HAP-1 (cell line): ENCODE measurements at regions not wholly inside any gene's neighbourhood (a gene's known extent, or its start where the extent isn't known, plus 50 kb on each side); places are given as distances from the start of the nearest gene placed in this dataset.

Source experiments
- DNase-seq, 2 experiments: peaks; one replicate each; pipeline ENCODE4 v3.0.0-alpha.2; 2016 to 2020; ENCODE audit warnings: low spot score in 2 of 2
- H3K27me3 ChIP-seq: fragments of 250-450 bp; sonication (Bioruptor Pico); 2 replicates; pipeline ENCODE4 v1.5.1; 2020; ENCODE audit warnings: low read depth, mild to moderate bottlenecking, moderate library complexity
- H3K36me3 ChIP-seq: fragments of 250-450 bp; sonication (Bioruptor Pico); replicated peaks from 2 replicates; pipeline ENCODE4 v1.5.1; 2020; ENCODE audit warnings: mild to moderate bottlenecking
- H3K4me1 ChIP-seq: fragments of 250-450 bp; sonication (Bioruptor Pico); 2 replicates; pipeline ENCODE4 v1.5.1; 2020; ENCODE audit warnings: mild to moderate bottlenecking
- H3K4me3 ChIP-seq: fragments of 250-450 bp; sonication (Bioruptor Pico); 2 replicates; pipeline ENCODE4 v1.5.1; 2020; ENCODE audit warnings: mild to moderate bottlenecking, moderate library complexity
- H3K9me3 ChIP-seq: fragments of 250-450 bp; sonication (Bioruptor Pico); 2 replicates; pipeline ENCODE4 v1.5.1; 2020; ENCODE audit warnings: mild to moderate bottlenecking, moderate library complexity
- in situ Hi-C: fragments of 300-500 bp; cut with MboI; formaldehyde crosslinking; loops from 3 replicates; pipeline ENCODE4 v1.14.3; 2020; ENCODE audit warnings: low sequenced_read_pairs, inconsistent platforms, mixed read lengths

DNA sequence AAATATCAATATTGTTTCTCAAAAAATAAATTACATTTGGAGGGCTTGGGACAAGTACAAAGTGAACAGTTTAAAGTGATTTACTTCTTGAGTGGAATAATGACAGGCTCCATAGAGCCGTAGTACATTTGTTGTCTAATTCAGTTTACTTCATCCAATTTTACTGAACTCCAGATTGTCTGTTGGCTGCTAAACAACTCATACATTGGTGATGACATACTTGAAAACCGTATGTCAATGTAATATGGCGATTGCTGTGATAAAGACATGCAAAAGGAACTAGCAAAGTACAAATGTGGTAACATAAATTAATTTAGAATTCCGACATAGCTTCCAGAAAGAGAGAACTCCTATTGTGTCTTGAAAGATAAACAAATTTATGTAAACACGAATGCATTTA, 1197.5 kb upstream of the CDH18 start:
- no peaks in the 10 kb centered on the region for H3K27me3 ChIP-seq
- no peaks in the 10 kb centered on the region for H3K4me1 ChIP-seq
- no peak for DNase-seq
- H3K4me3 ChIP-seq: no peak overlapping the region
- H3K36me3 ChIP-seq: no peaks in the 10 kb centered on the region
- in situ Hi-C loops: no loop called here
- no peaks in the 10 kb centered on the region for H3K9me3 ChIP-seq

DNA sequence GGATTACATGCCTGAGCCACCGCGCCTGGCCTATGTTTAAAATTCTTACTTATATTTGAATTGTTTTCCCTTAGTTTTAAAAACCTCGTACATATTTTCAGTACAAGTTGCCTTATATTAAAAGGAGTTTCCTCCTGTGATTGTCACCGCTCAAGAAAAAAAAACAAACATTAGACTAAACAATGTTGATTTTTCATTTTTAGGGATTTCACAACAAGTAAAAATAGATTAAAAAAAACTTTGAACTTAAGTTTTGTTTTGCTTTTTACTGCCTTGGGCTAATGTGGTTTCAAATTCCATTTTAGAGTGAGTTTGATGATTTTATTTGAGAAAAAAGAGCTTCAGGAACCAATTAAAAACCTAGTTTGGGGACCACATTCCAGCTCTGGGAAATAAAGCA, 1196.6 kb upstream of the CDH18 start:
- Histone ChIP-seq H3K27me3 (no peaks in the 10 kb centered on the region), H3K36me3 (no peaks in the 10 kb centered on the region), H3K4me1 (no peaks in the 10 kb centered on the region), H3K9me3 (no peaks in the 10 kb centered on the region), H3K4me3 (no peak overlapping the region)
- in situ Hi-C loops: no loop called here
- DNase-seq: no peak

DNA sequence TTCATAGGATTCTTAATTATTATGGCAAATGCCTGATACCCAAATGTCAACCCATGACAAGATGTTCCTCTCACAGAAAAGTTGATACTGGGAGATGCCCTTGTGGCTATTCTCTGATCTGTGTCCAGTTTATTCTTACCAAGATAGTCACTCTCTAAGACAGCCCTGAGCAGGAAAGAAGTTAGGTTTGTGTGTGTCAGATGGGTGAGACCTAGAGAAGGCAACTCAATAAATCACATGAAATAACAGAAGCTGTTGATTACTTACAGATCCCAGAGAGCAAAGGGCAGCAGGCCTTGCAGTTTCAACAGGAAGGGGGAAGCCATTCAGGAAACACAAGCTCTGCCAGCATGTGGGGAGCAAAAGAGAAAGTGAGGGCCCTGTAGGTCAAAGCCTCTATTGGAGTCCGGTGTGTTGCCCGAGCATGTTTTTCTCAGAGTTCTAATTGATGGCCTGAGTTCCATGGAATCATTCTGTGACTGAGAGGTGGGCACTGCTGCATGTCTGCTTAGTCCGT, 1193.7 kb upstream of the CDH18 start:
- no peak for DNase-seq
- H3K27me3 ChIP-seq: no peaks in the 10 kb centered on the region
- no peaks in the 10 kb centered on the region for H3K9me3 ChIP-seq
- H3K36me3 ChIP-seq: no peaks in the 10 kb centered on the region
- in situ Hi-C loops: no loop called here
- no peak overlapping the region for H3K4me3 ChIP-seq
- H3K4me1 ChIP-seq: no peaks in the 10 kb centered on the region

DNA sequence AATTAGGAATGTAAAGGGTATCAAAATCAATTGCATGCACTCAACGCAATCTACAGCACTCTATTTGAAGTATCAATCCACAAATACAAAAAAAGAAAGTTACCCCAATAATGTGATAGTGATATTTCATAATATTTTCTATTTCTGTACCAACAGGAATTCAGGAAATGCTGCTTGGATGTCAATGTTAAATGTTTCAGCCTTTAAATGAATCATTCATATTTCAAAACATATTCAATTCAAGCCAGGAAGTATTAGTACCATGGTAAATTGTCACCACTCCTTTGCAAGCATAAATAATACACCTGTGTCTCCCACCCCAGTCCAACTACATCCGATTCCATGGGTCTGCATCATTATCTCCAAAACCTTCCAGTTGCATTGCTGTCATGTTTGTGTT, 1185.5 kb upstream of the CDH18 start:
- no peaks in the 10 kb centered on the region for H3K4me1 ChIP-seq
- no peaks in the 10 kb centered on the region for H3K27me3 ChIP-seq
- in situ Hi-C loops: no loop called here
- H3K4me3 ChIP-seq: no peak overlapping the region
- no peaks in the 10 kb centered on the region for H3K36me3 ChIP-seq
- H3K9me3 ChIP-seq: no peaks in the 10 kb centered on the region
- DNase-seq: no peak

DNA sequence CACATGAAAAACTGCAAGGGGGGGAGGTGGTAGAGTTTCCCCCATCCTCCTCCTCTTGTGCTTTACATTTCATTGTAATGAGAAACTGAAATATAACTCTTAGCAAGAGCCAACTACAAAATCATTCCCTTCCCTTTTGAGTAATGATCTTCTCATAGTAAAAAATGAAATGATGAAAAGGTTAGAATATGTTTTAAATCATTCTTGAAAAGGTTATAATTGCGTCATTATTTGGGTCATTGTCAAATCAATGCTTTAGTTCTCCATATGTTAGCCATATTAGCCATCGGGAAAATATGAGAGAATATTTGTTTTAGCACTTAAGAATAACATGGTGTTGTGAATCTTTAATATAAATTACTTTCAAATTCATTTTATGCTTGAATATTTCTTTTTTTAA, 1185.0 kb upstream of the CDH18 start:
- no peak overlapping the region for H3K4me3 ChIP-seq
- H3K4me1 ChIP-seq: no peaks in the 10 kb centered on the region
- H3K27me3 ChIP-seq: no peaks in the 10 kb centered on the region
- H3K36me3 ChIP-seq: no peaks in the 10 kb centered on the region
- DNase-seq: no peak
- no peaks in the 10 kb centered on the region for H3K9me3 ChIP-seq
- in situ Hi-C loops: no loop called here

DNA sequence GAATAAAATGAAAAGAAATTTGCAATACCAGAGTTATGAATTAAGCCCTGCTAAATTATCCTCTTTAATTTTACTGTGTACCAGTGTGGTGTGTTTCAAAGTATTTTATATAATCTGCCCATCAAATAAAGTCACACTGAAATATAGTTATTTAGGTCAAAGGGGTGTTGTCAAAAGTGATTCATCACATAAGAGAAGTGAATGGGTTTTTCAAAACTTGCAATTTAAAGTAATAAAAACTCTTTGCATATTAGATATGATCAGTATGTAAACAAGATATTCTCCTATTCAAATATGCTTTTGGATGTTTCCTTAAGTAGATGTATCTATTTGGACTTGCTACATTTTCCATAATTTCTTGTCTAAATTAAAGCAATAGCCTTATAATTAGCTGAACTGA, 1183.0 kb upstream of the CDH18 start:
- Histone ChIP-seq H3K36me3 (no peaks in the 10 kb centered on the region), H3K9me3 (no peaks in the 10 kb centered on the region), H3K27me3 (no peaks in the 10 kb centered on the region), H3K4me3 (no peak overlapping the region), H3K4me1 (no peaks in the 10 kb centered on the region)
- DNase-seq: no peak
- in situ Hi-C loops: no loop called here

DNA sequence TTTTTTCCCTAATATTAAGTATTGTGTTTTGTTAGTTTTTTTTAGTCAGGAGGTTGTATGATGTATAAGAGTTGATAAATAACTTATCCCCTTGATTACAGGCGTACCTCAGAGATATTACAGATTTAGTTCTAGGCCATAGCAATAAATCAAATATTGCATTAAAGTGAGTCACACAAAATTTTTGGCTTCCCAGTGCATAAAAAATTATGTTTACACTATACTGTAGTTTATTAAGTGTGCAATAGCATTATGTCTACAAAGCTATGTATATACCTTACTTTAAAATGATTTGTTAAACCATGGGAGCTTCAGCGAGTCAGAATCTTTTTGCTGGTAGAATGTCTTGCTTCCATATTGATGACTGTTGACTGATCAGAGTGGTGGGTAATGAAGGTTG, 1180.6 kb upstream of the CDH18 start:
- Histone ChIP-seq H3K4me3 (no peak overlapping the region), H3K9me3 (no peaks in the 10 kb centered on the region), H3K4me1 (no peaks in the 10 kb centered on the region), H3K27me3 (no peaks in the 10 kb centered on the region), H3K36me3 (no peaks in the 10 kb centered on the region)
- in situ Hi-C loops: no loop called here
- no peak for DNase-seq

DNA sequence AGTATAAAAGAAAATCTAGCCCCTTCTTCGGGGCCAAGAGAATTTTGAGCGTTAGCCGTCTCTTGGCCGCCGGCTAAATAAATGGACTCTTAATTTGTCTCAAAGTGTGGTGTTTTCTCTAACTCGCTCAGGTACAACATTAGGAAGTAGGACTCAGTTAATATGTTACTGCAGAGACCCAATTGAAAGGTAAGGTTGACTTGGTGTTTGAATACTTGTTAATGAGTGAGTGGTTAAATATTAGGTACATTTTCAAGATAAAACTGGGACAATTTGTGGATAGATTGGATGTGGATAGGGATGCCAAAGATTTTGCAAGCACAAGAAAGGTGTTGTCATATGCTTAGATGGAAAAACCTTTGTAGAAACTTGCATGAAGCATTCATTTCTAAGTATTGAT, 1177.3 kb upstream of the CDH18 start:
- Histone ChIP-seq H3K27me3 (no peaks in the 10 kb centered on the region), H3K36me3 (no peaks in the 10 kb centered on the region), H3K4me1 (no peaks in the 10 kb centered on the region), H3K4me3 (no peak overlapping the region), H3K9me3 (no peaks in the 10 kb centered on the region)
- DNase-seq: no peak
- in situ Hi-C loops: no loop called here

DNA sequence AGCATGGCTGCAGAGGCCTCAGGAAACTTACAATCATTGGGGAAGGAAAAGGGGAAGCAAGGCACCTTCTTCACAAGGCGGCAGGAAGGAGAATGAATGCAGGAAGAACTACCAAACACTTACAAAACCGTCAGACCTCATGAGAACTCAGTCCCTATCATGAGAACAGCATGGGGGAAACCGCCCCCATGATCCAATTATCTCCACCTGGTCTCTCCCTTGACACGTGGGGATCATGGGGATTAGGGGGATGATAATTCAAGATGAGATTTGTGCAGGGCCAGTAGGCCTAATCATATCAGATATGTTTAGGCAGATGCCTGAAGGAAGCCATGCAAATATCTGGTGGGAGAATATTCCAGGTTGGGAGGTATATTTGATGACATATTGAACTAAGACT, 1176.4 kb upstream of the CDH18 start:
- in situ Hi-C loops: no loop called here
- Histone ChIP-seq H3K9me3 (no peaks in the 10 kb centered on the region), H3K36me3 (no peaks in the 10 kb centered on the region), H3K27me3 (no peaks in the 10 kb centered on the region), H3K4me3 (no peak overlapping the region), H3K4me1 (no peaks in the 10 kb centered on the region)
- no peak for DNase-seq

DNA sequence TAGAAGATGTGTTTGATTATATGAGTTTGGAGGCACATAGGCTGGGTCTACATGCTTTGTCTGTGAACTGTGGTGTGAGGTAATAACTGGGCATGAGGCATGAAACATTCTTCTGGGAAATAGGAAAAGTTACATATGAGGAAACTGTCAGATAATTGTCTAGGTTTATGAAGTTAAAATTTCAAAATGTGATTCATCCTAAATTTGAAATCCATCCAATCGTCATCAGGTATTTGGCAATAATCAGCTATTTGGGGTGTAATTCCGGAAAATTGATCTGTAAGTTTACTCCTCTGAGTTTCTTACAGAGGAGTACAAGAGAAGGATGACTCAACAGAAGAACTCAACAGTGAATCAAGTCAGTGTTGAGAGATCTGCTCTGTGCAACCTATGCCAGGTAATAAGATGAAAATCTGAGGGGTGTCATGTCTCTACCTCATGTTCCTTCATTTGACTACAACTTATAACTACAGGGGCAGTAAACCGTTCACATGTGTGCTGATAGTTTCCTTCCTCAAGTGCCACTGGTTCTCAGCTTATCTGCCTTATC, 1171.6 kb upstream of the CDH18 start:
- Histone ChIP-seq H3K27me3 (no peaks in the 10 kb centered on the region), H3K9me3 (no peaks in the 10 kb centered on the region), H3K4me3 (no peak overlapping the region), H3K4me1 (no peaks in the 10 kb centered on the region), H3K36me3 (no peaks in the 10 kb centered on the region)
- in situ Hi-C loops: no loop called here
- no peak for DNase-seq

DNA sequence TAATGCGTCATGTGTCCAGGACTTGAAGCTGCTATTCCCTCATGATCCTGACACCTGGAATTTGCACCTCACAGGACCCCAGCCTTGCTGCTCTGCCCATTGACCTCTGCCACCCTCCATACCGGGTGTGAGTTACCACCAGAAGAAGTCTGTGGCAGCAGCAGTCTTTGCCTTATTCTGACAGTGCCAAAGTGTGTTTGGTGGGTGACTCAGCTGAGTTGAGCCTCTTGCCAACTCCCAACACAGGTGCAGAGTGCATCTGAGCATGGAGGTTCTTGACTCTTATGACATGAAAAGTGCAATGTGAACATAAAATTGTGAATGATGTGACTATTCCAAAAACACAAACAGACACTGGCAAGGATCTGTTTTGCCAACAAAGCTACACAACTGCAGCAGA, 1166.5 kb upstream of the CDH18 start:
- no peaks in the 10 kb centered on the region for H3K27me3 ChIP-seq
- no peaks in the 10 kb centered on the region for H3K9me3 ChIP-seq
- no peaks in the 10 kb centered on the region for H3K4me1 ChIP-seq
- in situ Hi-C loops: no loop called here
- H3K36me3 ChIP-seq: no peaks in the 10 kb centered on the region
- no peak for DNase-seq
- H3K4me3 ChIP-seq: no peak overlapping the region

DNA sequence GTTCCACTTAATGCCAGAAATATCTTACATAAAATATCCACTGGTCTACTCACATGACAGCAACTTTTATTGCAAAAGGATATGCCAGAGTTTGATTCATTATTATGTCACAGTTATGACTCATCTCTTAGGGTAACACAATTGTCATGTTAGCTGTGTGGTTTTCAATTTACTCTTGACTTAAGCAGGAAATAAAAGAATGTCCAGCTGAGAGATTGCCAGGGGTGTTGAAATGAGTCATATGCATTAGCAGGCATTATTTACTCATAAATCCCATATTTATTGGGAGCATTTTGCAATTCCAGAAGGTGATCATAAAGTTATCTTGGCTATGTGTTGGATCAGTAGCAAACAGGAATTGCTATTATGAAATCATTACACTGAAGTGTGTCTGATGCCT, 1164.6 kb upstream of the CDH18 start:
- Histone ChIP-seq H3K9me3 (no peaks in the 10 kb centered on the region), H3K4me3 (no peak overlapping the region), H3K4me1 (no peaks in the 10 kb centered on the region), H3K36me3 (no peaks in the 10 kb centered on the region), H3K27me3 (no peaks in the 10 kb centered on the region)
- in situ Hi-C loops: no loop called here
- no peak for DNase-seq

DNA sequence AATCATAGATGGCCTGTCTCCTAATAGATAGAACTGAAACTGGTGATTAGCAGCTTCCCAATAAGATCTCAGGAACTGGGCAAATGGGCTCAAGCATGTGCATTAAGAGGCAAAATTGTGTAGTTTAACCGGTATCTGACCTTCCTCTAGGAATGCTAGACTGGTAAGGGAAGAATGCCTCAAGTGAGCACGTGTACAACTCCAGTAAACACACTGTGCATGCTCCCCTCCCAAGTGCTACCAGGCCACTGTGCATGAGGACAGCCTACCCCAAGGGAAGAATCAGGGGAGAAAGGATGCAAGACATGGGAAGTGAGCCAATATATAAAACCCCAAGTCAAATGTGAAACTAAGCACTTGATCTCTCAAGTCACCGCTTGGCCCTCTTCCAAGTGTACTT, 1157.4 kb upstream of the CDH18 start:
- DNase-seq: no peak
- Histone ChIP-seq H3K36me3 (no peaks in the 10 kb centered on the region), H3K9me3 (no peaks in the 10 kb centered on the region), H3K4me1 (no peaks in the 10 kb centered on the region), H3K27me3 (no peaks in the 10 kb centered on the region), H3K4me3 (no peak overlapping the region)
- in situ Hi-C loops: no loop called here

DNA sequence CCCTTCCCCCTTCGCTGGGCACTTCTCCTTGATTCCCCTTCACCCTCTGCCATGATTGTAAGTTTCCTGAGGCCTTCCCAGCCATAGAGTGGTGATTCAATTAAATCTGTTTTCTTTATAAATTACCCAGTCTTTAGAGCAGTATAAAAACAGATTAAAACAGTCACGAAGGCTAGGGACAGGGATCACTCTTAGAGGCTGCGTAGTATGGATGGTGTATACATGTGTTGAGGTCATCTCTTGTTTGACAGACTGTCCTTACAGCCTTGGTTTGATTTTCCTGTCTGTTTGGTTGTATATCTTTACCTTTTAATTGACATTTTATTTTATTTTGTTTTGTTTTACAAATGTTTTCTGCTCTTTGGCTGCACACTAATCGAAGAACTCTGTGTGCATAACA, 1155.7 kb upstream of the CDH18 start:
- H3K4me1 ChIP-seq: no peaks in the 10 kb centered on the region
- H3K4me3 ChIP-seq: no peak overlapping the region
- no peaks in the 10 kb centered on the region for H3K9me3 ChIP-seq
- in situ Hi-C loops: no loop called here
- H3K27me3 ChIP-seq: no peaks in the 10 kb centered on the region
- no peak for DNase-seq
- H3K36me3 ChIP-seq: no peaks in the 10 kb centered on the region

DNA sequence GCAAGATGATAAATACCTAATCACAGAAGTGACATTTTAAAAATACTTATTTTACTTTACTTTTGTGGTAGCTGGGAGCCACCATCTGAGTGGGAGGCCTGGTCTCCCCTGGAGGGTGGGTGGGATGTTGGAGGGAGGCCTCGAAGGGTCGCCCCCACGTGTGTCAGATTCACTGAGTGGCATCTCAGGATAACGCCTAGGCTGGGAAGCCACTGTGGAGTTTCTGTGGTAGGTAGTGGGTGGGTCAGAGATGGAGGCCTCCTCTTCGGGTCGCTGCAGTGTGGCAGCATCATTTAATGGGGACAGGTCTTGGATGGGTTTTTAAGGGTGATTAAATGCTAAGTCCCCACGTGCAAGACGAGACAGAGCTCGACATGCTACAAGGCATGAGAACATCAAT, 1154.8 kb upstream of the CDH18 start:
- Histone ChIP-seq H3K9me3 (no peaks in the 10 kb centered on the region), H3K4me3 (no peak overlapping the region), H3K4me1 (no peaks in the 10 kb centered on the region), H3K36me3 (no peaks in the 10 kb centered on the region), H3K27me3 (no peaks in the 10 kb centered on the region)
- in situ Hi-C loops: no loop called here
- no peak for DNase-seq
